KBM-7 (cell line): ENCODE measurements at regions not wholly inside any gene's neighbourhood (a gene's known extent, or its start where the extent isn't known, plus 50 kb on each side); places are given as distances from the start of the nearest gene placed in this dataset.
"Not testable (repeated sequence)": the region's sequence is repeated elsewhere in the genome, so short reads cannot be mapped to it uniquely, and the experiment has no call there.

Experiments
- DNase-seq: peaks from one replicate; pipeline ENCODE4 v3.0.0-alpha.2; 2015
- in situ Hi-C: fragments of 300-500 bp; cut with MboI; formaldehyde crosslinking; loops from 2 replicates; pipeline ENCODE4 v1.14.3; 2020; ENCODE audit warnings: low sequenced_read_pairs, low pct_unique_long_range_greater_than_20kb, mixed read lengths

DNA sequence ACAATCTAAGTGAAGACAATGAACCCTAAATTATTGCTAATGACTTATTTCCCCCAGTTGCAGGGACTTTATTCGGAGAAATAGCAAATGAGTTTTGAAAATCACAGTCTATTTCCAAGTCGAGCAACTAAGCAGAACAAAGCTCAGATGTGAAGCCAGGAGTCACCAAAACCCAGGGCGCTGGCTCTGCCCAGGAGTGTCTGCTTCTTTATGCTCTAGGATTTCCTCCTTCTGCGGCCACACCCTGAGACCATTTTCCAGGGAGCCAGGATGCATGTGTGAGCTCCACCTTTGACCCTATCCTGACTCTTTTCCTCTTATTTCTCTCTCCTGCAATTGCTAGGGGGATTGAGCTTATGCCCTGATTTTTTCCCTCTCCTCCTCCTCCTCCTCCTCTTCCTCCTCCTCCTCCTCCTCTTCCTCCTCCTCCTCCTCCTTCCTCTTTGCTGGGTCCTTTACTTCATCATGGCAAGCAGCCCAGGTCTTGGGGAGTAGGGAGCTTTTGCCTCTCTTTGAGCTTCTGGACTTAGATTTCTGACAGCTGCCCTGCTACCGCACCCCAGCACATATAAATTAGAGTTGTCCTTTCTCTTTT, 234.4 kb downstream of the ARL4A start:
- in situ Hi-C loops = no loop called here
- DNase-seq = no peak

GRCh38 chr7:12923971-12924370, 236.5 kb downstream of the ARL4A start:
- DNase-seq = no peak
- in situ Hi-C loops = no loop called here

DNA sequence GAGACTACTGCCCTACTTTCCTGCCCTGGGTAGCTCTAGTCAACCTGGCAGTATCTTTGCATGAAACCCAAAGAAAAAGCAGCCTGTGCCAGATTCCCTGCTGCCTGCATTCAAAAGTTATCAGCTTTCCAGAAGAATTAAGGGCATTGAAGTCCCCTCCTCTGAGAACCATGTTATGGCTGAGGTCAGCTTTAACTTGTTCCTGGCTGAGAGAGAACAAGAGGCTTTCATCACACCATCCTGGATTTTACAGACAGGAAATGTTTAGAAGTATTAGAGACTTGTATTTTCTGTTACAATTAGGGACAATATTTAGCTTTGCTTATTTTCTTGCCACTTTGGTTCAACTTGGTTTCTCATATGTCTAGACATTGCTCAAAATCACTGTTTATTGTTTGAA, 238.8 kb downstream of the ARL4A start:
- DNase-seq = no peak
- in situ Hi-C loops = no loop called here

DNA sequence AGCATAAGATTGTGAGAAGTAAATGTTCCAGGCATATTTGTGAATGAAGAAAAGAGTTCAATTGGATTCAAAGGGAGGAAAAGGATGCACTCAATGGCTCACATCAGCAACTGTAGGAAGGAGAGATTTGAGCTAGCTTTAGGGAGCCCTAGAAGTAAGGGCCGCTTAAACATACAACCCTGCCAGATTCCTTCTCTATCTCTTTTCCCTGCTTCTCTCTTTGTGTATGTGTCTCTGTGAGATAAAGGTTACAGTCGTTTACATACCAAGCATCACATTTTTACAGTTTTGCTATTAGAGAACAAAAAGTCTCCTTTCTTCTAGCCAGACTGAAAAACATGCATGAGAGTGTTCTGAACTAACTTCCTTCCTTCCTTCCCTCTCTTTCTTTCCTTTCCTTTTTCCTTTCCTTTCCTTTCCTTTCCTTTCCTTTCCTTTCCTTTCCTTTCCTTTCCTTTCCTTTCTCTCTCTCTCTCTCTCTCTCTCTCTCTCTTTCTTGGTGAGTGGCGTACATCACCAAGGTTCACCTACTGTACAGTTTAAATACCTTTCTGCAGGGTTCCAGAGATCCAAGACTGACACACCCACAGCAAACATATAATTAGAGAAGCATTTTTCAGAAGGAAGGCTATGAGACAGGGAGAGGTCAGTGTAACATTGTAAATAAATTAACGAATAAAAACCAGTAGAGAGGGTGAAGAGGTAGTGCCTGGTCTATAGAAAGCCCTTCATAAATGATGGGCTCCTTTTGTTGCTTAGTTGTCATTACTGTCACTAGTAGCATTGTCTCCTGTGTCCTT, 240.4 kb downstream of the ARL4A start:
- no peak for DNase-seq
- in situ Hi-C loops = no loop called here

DNA sequence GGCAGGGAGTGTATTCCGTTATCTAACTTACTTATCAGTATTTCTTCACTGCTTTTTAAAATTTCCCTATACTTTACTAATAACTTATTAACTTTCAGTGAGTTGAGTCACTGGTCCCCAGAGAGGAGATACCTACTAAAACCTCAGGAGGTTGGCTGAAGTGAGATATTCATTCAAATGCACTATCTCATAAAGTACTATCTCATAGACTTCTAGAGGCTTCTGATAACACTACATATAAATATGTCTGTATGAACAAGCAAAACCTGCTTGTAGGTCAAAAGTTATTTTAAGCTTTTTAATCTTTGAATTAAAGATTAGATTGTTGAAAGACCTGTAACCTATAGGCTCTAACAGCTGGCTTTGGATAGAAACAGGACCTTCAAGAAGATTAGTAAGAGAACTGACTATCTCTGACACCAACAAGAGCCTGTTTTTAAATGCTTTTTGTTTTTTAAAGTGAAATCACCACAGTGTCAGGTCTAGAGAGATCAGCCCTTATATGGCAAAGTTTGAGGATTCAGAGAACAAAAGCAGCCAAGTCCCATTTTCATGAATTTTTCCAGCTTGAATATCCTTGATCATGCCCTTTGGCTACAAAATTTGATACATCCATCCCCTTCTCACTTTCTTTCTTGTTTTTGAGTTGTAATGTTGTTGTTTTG, 242.2 kb downstream of the ARL4A start:
- in situ Hi-C loops = no loop called here
- no peak for DNase-seq

- peak; percentile 4 for DNase-seq
- in situ Hi-C loops = no loop called here
Measured at GRCh38 chr7:12930534-12930933, 243.1 kb downstream of the ARL4A start.

DNA sequence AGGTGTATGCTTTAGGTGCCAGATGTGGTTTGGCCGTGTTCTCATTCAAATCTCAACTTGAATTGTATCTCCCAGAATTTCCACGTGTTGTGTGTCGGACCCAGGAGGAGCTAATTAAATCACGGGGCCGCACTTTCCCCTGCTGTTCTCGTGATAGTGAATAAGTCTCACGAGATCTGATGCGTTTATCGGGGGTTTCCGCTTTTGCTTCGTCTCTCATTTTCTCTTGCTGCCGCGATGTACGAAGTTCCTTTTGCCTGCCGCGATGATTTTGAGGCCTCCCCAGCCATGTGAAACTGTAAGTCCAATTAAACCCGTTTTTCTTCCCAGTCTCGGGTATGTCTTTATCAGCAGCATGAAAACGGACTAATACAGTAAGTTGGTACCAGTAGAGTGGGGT, 244.0 kb downstream of the ARL4A start:
- DNase-seq, in situ Hi-C loops: not testable (repeated sequence)

- in situ Hi-C loops = no loop called here
- DNase-seq = no peak
Measured at GRCh38 chr7:12939694-12940093, 252.3 kb downstream of the ARL4A start.

- no peak for DNase-seq
- in situ Hi-C loops = no loop called here
Measured at GRCh38 chr7:12941512-12941911, 254.1 kb downstream of the ARL4A start.

DNA sequence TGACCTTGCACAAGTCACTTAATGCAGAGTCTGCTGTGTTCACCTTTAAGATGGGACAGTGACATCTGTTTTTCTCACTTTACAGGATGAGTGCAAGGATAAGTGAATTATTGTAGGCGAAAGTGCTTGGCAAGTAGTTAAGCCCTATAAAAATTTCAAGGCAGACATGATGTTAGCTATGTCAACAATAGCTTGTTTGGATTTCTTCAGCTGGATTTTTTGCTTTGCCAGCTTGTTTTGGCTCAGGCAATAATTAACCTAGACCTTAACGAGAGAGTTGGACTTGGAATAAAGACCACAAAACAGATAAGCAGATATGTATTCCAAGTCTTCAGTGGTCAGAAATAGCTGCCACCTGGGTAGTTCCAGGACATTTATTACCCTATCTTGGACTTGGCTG, 255.2 kb downstream of the ARL4A start:
- DNase-seq = no peak
- in situ Hi-C loops = no loop called here

GRCh38 chr7:12943781-12944180, 256.3 kb downstream of the ARL4A start:
- no peak for DNase-seq
- in situ Hi-C loops = no loop called here

GRCh38 chr7:12945901-12946300, 258.5 kb downstream of the ARL4A start:
- in situ Hi-C loops = no loop called here
- no peak for DNase-seq

DNA sequence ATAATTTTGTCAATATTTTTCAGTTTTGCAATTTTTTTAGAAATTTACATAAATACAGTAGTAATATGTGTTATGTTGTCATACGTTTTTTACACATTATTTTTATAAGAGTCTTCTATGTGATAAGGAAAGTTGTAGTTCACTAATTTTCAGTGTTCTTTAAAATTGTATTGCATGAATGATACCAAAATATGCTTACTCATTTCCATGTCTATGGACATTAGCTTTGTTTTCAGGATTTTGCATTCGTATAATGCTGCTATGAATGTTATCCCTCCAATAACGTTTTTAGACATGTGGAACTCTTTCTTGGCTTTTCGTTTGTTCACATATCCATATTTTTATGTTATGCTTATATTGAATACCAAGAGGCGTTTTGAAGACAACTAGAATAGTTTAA, 260.0 kb downstream of the ARL4A start:
- in situ Hi-C loops = no loop called here
- DNase-seq = no peak

GRCh38 chr7:12949060-12949931, 261.9 kb downstream of the ARL4A start:
- in situ Hi-C loops = no loop called here
- no peak for DNase-seq

DNA sequence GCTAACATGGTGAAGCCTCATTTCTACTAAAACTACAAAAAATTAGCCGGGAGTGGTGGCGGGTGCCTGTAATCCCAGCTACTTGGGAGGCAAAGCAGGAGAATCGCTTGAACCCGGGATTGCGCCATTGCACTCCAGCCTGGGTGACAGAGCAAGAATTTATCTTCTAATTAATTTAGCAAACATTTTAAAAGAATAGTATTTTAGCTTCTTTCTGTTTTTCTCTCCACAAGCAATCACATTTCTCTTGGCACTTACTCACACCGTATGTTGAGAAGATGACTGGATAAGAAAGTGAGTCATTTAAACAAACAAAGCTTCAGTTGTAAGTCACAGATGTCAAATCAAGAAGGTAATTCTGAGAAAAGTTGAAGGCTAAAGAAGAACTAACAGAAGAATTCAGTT, 264.0 kb downstream of the ARL4A start:
- in situ Hi-C loops = no loop called here
- DNase-seq = no peak

DNA sequence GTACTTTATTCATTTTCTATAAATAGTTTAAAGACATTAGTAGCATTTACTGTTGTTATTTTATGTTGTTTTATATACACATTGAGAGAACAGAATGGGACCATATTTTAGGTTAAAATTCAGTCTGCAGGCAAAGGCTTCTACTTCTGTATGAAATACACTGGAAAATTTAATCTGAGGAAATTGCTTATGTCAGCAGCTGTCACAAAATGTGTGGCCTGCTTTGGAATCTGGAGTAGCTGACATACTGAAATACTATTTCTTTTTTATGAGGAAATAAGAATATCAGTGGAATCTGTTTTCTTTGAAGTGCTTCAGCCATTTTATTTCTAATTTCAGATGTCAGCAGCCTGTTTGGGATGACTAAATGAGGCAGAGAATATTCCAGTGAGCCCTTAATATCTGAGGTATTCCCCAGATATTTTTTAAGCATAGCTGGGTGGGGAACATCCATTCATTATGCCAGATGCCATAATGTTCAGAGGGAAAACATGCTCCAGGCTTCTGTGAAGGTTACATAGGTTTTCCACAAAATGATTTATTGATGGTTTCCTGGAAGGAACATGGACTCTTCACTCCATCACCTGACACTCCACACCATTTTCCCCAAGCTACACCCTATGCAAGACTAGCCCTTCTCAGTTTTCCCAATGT, 267.1 kb downstream of the ARL4A start:
- in situ Hi-C loops = no loop called here
- DNase-seq = no peak

DNA sequence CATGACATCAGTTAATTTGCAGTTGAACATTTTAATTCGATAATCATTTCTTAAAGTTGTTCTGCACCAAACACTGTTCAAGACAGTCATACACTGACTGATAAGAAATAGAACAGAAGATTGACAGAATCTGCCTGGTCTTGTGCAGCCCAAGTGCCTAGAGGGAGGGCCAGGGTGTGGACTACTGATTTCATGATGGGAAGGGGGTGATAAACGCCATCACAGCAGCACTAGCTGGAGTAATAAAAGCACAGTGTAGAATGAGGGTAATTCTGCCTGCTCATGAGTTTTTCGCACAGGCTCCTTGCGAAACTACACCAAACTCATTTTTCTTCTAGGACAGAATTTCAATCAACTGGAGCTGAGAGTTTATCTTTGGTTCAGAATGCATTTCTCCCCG, 270.1 kb downstream of the ARL4A start:
- in situ Hi-C loops = no loop called here
- DNase-seq = no peak

- in situ Hi-C loops = no loop called here
Measured at GRCh38 chr7:12961910-12962480, 274.6 kb downstream of the ARL4A start.

GRCh38 chr7:12963435-12963834, 276.0 kb downstream of the ARL4A start:
- no peak for DNase-seq
- in situ Hi-C loops = no loop called here

More at GRCh38 chr7:12961910-12962480, 274.6 kb downstream of the ARL4A start:
- no peak for DNase-seq
